Rectal smooth muscle tissue (tissue), 1 donor: ENCODE measurements at regions not wholly inside any gene's neighbourhood (a gene's known extent, or its start where the extent isn't known, plus 50 kb on each side); places are given as distances from the start of the nearest gene placed in this dataset.

Source experiments
- H3K27ac ChIP-seq: one replicate; pipeline ENCODE4 v1.7.0; 2013; ENCODE audit warnings: low read depth, low read length, inconsistent platforms
- H3K27me3 ChIP-seq: one replicate; pipeline ENCODE4 v1.7.0; 2013; ENCODE audit warnings: low read length; ENCODE audit not compliant: control insufficient read depth, insufficient read depth
- H3K36me3 ChIP-seq: one replicate; pipeline ENCODE4 v1.7.0; 2013; ENCODE audit warnings: low read length; ENCODE audit not compliant: control insufficient read depth, insufficient read depth
- H3K4me1 ChIP-seq: one replicate; pipeline ENCODE4 v1.7.0; 2013; ENCODE audit warnings: low read length; ENCODE audit not compliant: control insufficient read depth, insufficient read depth
- H3K4me3 ChIP-seq: one replicate; pipeline ENCODE4 v1.7.0; 2013; ENCODE audit warnings: low read length
- H3K9ac ChIP-seq: one replicate; pipeline ENCODE4 v1.7.0; 2013; ENCODE audit warnings: low read length

DNA sequence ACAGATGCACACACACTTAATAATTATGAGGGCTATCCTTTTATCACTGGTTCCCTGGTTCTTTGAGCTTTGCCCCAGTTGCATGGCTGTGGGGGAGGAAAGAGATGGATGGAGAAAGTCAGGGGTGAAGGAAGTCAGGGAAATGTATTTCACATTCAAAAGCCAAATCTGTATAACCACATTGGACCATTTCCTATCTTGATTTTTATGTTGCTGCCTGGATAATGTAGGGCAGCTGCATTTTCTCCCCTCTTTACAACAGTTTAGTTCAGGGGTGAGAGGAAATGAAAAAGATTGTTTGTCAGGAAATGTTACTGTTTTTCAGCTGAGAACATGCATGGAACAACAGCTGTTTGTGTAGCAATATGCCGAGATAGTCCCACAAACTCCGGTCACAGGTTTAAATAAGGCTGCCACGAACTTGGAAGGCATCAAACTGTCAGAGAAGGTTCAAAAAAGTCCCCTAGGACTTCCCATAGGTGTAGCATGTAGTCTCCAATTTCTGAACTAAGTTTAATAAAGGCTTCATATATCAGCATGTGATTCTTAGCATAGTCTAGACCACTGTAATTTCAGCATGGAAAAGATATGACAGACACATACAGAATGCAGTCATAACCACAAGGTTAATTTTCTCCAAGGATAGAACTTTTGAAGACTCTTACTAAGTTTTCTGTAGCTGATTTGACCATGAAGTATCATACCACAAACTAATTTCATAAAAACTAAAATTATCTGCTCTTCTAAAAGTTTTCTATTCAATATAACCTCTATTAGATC lies 82.1 kb upstream of the COL21A1 start:
- H3K27ac ChIP-seq = no peak overlapping the region
- no peaks in the 10 kb centered on the region for H3K27me3 ChIP-seq
- H3K9ac ChIP-seq = no peak overlapping the region
- H3K36me3 ChIP-seq = no peaks in the 10 kb centered on the region
- H3K4me1 ChIP-seq = peaks cover 8% of the 10 kb centered on the region
- H3K4me3 ChIP-seq = no peak overlapping the region

DNA sequence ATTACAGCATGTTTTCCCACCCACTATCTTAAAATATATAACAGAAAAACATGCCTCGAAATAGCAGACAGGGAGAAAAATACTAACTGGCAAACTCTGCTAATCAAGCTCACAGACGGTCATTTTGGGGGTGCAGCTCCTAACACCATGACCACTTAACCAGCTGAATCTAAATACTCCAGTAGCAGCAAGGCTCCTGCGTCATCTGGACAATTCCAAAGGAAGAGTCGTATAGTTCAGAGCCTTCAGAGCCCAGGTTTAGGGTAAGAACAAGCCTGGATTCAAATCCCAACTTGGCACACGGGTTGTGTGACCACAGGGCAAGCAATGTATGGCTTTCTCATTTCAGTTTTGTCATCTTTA lies 81.3 kb upstream of the COL21A1 start:
- no peaks in the 10 kb centered on the region for H3K27me3 ChIP-seq
- H3K4me1 ChIP-seq = peaks cover 8% of the 10 kb centered on the region
- H3K27ac ChIP-seq = no peak overlapping the region
- no peak overlapping the region for H3K4me3 ChIP-seq
- no peaks in the 10 kb centered on the region for H3K36me3 ChIP-seq
- no peak overlapping the region for H3K9ac ChIP-seq

DNA sequence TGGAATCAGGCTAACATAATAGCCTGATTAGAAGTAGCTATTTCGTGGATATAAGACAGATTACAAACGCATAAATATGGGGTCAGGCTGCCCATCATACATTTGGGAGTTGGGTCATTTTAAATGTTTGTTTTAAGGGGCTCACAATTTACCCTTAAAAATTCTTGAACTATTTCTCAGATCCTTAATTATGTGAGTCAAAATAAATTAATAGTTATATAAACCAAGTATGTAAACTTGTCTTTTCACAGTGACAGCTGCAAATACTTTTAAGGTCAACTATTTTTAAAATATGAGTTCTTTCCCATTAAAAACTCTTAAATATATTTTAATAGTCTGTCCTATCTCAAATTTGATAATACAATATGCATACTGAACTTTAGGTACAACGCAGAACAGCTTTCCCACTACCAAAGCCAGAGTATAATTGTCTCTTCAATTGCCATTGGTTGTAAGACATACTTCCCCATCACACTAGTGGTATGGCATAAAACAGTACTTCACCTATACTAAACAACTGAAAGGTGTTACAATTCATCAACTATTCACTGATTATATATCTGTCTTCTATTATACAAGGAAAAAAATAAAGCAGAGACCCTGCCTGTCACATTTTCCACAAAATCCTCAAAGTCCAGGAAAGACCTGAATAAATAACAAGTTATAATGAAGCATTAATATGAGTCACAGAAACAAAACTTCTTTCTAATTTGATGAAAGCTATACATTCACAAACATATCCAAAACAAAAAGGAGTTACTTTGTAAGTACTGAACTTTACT lies 80.8 kb upstream of the COL21A1 start:
- H3K4me1 ChIP-seq = peaks cover 8% of the 10 kb centered on the region
- H3K27ac ChIP-seq = no peak overlapping the region
- no peak overlapping the region for H3K9ac ChIP-seq
- no peak overlapping the region for H3K4me3 ChIP-seq
- no peaks in the 10 kb centered on the region for H3K36me3 ChIP-seq
- no peaks in the 10 kb centered on the region for H3K27me3 ChIP-seq

DNA sequence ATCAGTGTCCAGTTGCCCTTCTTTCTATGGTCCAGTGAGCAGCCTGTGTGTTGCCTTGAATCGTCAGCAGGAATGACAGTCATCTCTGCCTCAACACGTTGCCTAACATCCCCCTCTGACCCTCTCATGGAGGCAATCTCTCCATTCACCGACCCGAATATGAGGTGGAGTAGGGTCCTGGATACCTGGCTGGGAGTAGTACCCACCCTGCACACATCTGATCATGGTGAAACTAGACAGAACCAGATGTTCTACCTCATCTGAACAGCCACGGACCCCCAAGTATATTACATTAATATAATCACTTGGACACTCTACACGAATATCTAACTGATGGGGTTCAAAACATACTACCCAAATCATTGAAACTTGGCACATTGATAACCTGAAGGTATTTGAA lies 77.0 kb upstream of the COL21A1 start:
- no peak overlapping the region for H3K9ac ChIP-seq
- no peak overlapping the region for H3K27ac ChIP-seq
- no peaks in the 10 kb centered on the region for H3K36me3 ChIP-seq
- H3K4me3 ChIP-seq = no peak overlapping the region
- peaks cover 6% of the 10 kb centered on the region for H3K4me1 ChIP-seq
- H3K27me3 ChIP-seq = no peaks in the 10 kb centered on the region

- H3K27ac ChIP-seq = no peak overlapping the region
- H3K36me3 ChIP-seq = no peaks in the 10 kb centered on the region
- no peak overlapping the region for H3K9ac ChIP-seq
- H3K4me3 ChIP-seq = no peak overlapping the region
- H3K4me1 ChIP-seq = no peaks in the 10 kb centered on the region
- H3K27me3 ChIP-seq = no peaks in the 10 kb centered on the region
Observed at GRCh38 chr6:56318851-56319250, 71.5 kb upstream of the COL21A1 start.

DNA sequence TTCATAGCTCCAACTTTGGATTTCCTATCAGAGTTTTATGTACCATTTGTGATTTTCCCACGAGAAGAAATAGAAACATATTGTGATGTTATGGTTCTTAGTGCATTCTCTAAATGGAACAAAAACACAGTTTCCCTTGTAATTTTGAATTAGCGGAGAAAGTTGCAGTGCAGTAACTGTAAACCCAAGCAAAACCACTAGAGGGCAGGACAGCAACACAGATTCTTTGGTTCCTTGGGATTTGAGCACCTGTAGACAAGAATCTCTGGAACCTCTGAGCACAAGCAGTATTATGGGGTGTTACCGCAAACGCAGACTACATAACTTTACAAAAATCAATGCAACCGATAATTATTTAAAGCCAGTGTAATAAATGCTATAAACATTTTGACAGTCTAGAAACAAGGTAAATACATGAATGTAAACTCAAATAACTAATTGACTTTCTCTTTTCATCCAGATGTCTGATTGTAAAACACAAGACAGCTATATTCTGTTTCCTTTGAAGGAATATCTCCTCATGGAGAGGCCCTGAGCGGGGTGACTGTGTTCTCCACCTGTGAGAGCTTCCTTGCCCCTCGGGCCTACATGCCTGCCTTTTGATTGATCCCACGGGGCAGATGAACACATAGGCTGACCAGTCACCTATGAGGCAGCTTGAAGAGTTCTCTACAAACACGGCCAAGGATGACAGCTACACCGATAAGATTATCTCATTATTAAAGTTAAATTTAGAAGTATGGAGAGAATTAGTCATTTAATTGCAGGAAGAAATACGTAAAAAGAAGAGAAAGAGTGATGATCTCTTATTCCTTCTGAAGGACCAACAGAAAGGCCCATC lies 67.5 kb upstream of the COL21A1 start:
- no peaks in the 10 kb centered on the region for H3K36me3 ChIP-seq
- H3K4me3 ChIP-seq = no peak overlapping the region
- H3K27me3 ChIP-seq = no peaks in the 10 kb centered on the region
- no peaks in the 10 kb centered on the region for H3K4me1 ChIP-seq
- no peak overlapping the region for H3K27ac ChIP-seq
- no peak overlapping the region for H3K9ac ChIP-seq

DNA sequence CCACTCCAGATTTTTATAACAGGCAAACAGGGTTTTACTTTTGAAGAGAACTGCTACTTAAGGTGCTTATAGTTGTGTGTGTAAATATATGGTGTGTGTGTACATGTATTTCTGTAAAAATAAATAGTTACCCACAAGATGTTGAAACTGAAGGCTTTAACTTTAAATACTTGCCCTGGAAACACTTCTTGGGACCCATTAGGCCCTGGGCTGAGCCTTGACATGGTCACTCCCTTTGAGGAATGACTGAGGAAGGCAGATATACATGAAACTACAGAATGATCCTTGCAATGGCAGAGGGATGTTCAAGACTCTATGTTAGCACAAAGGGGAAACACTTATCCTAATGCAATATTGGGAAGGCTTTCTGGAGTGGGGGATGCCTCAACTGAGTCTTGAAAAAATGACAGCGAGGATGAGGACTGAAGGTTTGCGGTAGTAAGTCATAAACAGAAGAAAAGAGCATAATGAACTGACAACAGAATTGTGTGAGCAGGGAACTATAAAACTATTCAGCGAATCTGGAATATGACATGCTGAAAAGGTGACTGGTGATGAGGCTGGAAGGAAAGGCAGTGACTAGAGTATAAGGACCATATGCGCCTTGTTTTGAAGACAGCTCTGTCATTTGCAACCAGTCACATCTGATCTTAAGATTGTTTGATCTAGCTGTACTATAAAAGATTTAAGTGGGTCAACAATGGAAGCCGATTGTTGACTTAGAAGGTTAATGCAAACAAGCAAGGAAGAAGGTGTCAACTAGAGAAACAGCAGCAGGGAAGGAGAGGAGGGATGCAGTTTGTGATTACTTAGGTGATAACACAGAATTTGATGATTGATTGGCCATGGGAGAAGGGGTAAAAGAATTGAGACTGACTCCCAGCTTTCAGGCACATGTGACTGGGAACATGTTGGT lies 64.4 kb upstream of the COL21A1 start:
- no peaks in the 10 kb centered on the region for H3K27me3 ChIP-seq
- H3K9ac ChIP-seq = no peak overlapping the region
- no peaks in the 10 kb centered on the region for H3K36me3 ChIP-seq
- no peak overlapping the region for H3K4me3 ChIP-seq
- H3K27ac ChIP-seq = no peak overlapping the region
- H3K4me1 ChIP-seq = no peaks in the 10 kb centered on the region

- no peaks in the 10 kb centered on the region for H3K36me3 ChIP-seq
- no peak overlapping the region for H3K27ac ChIP-seq
- H3K27me3 ChIP-seq = no peaks in the 10 kb centered on the region
- no peak overlapping the region for H3K4me3 ChIP-seq
- H3K9ac ChIP-seq = no peak overlapping the region
- no peaks in the 10 kb centered on the region for H3K4me1 ChIP-seq
Observed at GRCh38 chr6:56311061-56311460, 63.7 kb upstream of the COL21A1 start.

DNA sequence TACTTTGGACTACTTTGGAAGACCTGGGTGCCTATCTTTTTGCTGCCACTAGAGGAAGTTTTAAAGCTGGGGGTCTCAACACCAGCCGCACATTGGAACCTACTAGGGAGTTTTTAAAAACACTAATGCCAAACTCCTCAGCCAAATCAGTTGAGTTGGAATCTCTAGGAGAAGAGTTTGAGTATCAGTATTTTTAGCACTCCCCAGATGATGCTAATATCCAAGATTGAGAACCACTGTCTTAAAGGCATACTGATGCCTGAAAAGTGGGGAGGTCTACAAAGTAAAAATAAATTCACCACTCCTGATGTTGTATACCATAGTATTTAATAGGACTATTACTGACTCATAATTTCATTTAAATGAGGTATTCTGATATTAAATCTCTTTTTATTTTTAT lies 62.9 kb upstream of the COL21A1 start:
- no peaks in the 10 kb centered on the region for H3K4me1 ChIP-seq
- H3K4me3 ChIP-seq = no peak overlapping the region
- no peaks in the 10 kb centered on the region for H3K27me3 ChIP-seq
- no peak overlapping the region for H3K27ac ChIP-seq
- H3K9ac ChIP-seq = no peak overlapping the region
- H3K36me3 ChIP-seq = no peaks in the 10 kb centered on the region

DNA sequence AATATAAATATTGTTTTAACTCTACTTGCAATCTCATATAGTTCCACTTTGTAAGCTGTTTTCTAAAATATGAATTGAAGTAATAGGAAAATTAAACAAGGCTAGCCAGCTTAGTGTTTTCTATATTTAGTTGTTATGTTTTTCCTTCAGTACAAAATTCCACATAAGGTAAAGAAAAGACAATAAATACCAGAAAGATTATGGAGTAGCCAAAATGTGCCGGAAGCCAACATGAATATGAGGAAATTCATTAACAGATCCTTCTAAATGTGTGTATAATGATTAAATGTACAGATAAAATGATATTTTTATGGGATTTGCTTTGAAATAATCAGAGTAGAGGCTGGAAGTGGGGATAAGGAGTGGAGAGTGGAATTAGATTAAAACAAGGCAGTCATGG lies 52.5 kb upstream of the COL21A1 start:
- Histone ChIP-seq H3K4me3 (no peak overlapping the region), H3K27ac (no peak overlapping the region), H3K27me3 (no peaks in the 10 kb centered on the region), H3K36me3 (no peaks in the 10 kb centered on the region), H3K4me1 (no peaks in the 10 kb centered on the region), H3K9ac (no peak overlapping the region)

GRCh38 chr6:56297022-56297989 lies 49.9 kb upstream of the COL21A1 start:
- Histone ChIP-seq H3K27me3 (no peaks in the 10 kb centered on the region), H3K4me1 (no peaks in the 10 kb centered on the region), H3K9ac (no peak overlapping the region), H3K27ac (no peak overlapping the region), H3K36me3 (no peaks in the 10 kb centered on the region), H3K4me3 (no peak overlapping the region)
